Panc1 (cell line): ENCODE measurements at regions not wholly inside any gene's neighbourhood (a gene's known extent, or its start where the extent isn't known, plus 50 kb on each side); places are given as distances from the start of the nearest gene placed in this dataset.

Experiments used
- POLR2AphosphoS5 ChIP-seq: IDR thresholded peaks from 2 replicates; pipeline ENCODE4 v1.6.1; 2012; ENCODE audit warnings: mild to moderate bottlenecking, low read depth, low read length, moderate library complexity
- REST ChIP-seq, 2 experiments: IDR thresholded peaks; 2 replicates each; pipeline ENCODE4 v1.6.1; 2011 to 2012; ENCODE audit warnings: low read depth in 2 of 2, control low read depth in 1 of 2, low read length in 1 of 2, mild to moderate bottlenecking in 1 of 2, moderate library complexity in 1 of 2; ENCODE audit not compliant: insufficient read depth in 1 of 2
- SIN3A ChIP-seq: IDR thresholded peaks from 2 replicates; pipeline ENCODE4 v1.6.1; 2012; ENCODE audit warnings: low read depth, mild to moderate bottlenecking, low read length, moderate library complexity, borderline replicate concordance; ENCODE audit not compliant: insufficient read depth
- TF ChIP-seq, protein P1 (sequence below): fragments of 450-650 bp; IDR thresholded peaks from 2 replicates; pipeline ENCODE4 v1.5.1; 2017; ENCODE audit warnings: mild to moderate bottlenecking

DNA sequence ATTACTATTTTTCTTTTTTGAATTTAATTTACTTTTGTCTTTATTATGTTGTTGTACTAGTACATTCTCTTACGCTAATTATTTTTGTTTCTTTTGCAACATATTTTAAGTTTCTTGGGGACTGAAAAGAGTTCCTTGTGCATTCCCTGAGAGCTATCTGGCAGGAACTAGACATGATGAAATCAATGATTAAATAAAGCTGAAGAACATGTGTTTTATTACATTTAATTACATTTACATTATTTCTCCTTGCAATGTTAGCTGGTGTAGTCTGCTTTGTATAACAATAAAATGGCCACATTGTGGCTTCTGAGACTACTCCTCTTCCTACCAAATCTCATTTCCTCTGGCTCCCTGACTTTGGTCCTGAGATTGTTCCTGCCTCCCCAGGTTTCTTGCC is 244.9 kb downstream of the NDFIP2 start:
- TF ChIP-seq, protein P1, sequence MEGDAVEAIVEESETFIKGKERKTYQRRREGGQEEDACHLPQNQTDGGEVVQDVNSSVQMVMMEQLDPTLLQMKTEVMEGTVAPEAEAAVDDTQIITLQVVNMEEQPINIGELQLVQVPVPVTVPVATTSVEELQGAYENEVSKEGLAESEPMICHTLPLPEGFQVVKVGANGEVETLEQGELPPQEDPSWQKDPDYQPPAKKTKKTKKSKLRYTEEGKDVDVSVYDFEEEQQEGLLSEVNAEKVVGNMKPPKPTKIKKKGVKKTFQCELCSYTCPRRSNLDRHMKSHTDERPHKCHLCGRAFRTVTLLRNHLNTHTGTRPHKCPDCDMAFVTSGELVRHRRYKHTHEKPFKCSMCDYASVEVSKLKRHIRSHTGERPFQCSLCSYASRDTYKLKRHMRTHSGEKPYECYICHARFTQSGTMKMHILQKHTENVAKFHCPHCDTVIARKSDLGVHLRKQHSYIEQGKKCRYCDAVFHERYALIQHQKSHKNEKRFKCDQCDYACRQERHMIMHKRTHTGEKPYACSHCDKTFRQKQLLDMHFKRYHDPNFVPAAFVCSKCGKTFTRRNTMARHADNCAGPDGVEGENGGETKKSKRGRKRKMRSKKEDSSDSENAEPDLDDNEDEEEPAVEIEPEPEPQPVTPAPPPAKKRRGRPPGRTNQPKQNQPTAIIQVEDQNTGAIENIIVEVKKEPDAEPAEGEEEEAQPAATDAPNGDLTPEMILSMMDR: no peak
- TF ChIP-seq REST (IDR thresholded peaks at IDR 0.05; ENCODE audit: insufficient read depth in 1 of 2, low read depth in 2 of 2, low read length in 1 of 2) (no peak), SIN3A (no peak), POLR2AphosphoS5 (no peak)
